OCI-M1 (cell line): ENCODE measurements at regions not wholly inside any gene's neighbourhood (a gene's known extent, or its start where the extent isn't known, plus 50 kb on each side); places are given as distances from the start of the nearest gene placed in this dataset.
"Not testable (repeated sequence)": the region's sequence is repeated elsewhere in the genome, so short reads cannot be mapped to it uniquely, and the experiment has no call there.

Source experiments
- DNase-seq: peaks from one replicate; lab custom pipeline; 2025; lab: John Stamatoyannopoulos, UW

DNA sequence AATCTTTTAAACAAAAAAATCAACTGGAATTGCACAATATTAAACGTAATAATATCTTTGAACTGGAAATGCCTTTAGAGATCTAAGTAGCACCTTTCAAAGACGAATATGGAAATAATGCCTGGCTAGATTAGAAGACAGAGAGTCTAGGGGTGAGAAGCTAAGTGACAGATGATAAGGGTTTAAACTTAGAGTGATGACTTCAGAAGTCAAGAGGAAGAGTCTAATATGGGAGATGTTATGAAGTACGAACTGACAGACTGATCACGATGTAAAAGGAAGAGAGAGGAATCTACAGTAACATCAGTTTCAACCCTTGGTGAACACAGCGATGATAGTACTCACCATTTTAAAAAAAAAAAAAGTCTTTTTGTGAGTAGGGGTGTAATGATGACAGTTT, 57.9 kb downstream of the HINT1 start:
- no peak for DNase-seq

DNA sequence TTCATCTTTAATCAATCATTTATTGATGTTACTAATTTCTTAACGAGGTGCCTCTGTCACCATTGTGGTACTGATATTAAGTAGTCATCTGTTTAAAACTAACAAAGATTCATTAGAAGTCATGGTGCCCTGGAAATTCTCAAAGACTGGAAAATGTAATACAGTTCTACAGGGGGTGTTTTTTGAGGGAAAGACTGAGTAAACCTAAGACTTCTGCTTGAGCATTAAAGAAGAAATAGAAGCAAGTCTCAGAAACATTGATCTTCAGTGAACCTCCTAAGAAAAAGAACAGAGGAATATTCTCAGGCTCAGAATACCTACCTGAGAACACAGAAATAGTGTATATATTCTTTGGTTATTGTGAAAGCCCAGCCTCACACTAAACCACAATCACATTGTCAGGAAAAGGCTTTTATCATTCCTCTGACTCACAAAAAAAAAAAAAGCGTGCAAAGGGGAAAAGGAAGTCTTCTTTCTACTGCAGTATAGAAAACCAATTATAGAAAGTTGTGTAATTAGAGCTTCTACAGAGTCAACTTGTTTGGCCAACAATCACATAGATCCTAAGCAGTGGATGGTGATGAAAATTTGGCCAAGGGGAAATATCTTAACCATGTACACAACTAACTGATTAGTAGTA, 60.8 kb downstream of the HINT1 start:
- peak; percentile 68 for DNase-seq

DNA sequence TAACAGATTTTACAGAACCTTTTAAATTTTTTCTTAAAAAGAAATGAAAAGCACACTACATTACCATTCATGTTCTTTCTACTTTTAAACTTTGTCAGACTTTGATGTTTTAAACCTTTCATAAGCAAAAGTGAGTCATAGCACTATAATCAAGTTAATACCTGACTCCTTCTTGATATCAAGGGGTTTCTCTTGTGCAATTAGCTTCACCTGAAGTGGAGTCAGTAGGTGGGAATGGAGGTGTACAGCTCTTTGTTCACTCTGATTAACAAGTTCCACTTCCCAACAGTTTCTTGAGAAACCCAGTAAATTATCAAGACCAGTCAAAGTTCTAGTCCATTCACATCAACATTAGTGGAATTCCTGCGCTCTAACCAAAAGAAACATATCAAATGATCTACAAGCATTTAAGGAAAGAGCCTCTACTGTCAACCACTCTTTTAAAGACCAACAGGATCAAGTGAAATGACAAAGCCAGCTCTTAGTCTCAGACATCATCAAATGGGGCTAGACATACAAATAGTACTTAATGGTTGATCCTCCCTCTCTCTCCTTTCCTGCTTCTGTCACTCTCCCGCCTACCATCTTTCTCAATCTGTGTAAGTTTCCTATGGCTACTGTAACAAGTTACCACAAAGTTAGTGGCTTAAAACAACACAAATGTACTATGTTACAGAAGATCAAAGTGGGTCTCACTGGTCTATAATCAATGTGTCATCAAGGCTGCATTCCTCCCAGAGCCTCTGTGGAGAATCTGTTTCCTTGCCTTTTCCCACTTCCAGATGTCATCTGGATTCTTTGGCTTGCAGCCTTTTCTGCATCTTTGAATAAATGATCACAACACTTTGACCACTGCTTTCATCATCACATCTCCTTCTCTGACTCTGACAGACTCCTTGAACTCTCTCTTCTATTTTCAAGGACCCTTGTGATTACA, 68.0 kb downstream of the HINT1 start:
- no peak for DNase-seq

DNA sequence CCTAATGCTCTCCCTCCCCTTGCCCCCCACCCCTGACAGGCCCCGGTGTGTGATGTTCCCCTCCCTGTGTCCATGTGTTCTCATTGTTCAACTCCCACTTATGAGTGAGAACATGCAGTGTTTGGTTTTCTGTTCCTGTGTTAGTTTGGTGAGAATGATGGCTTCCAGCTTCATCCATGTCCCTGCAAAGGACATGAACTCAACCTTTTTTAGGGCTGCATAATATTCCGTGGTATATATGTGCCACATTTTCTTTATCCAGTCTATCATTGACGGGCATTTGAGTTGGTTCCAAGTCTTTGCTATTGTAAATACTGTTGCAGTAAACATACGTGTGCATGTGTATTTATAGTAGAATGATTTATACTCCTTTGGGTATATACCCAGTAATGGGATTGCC, 69.5 kb downstream of the HINT1 start:
- DNase-seq: not testable (repeated sequence)

DNA sequence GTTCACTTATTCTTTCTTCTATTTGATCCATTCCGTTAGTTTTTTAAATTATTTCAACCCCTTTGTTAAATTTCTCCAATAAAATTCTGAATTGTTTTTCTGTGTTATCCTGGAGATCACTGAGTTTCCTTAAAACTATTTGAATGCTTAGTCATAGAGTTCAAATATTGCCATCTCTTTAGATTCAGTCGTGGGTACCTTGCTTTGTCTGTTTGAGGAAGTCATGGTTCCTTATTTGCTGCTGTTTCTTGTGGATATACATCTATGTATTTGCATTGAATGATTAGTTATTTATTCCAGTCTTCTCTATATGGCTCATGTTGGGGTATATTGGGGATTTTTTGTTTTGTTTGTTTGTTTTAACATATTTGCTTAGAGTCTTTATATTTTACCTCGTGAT, 80.6 kb downstream of the HINT1 start:
- DNase-seq: peak; percentile 29

DNA sequence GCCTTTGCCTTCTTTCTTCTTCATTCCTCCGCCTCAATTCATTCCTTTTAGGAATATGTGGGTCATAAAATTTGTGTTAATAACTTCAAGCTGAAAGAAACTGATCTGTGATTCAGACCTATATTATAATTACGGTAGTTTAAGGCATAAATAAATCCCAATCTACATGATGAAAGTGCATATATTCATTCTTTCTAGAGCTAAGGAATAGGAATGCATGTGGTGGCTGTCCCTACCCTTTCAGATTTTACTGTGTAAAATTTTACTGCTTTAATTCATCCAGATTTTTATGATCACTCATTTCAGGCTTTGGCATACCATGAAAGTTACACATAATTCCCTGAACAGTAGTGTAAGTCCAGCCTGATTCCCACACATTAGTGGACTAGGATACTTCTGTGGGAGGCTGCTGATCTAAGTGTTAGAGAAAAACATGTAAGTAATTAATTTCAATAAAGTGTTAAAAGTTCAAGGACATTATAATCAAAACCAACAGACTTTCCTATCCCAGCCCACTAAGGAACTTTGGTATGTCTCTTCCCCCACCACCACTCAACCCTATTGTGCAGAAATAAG, 83.1 kb downstream of the HINT1 start:
- no peak for DNase-seq

DNA sequence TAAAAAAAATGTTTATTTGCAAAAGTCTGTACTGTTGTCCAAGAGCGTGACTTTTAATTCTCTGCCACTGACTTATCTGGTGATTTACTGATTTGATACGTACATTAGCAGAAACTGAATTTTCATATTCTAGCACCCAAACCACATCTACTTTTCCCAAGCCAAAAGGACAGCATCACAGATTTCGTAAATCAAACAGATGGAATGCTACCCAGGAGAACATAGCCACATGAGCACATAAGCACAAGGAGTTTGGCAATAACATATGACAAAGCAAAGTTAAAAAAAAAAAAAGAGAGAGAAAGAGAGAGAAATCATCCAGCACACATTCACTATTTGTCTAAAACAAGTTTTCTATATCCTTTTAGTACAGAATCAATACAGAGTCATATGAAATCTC, 83.7 kb downstream of the HINT1 start:
- no peak for DNase-seq

DNA sequence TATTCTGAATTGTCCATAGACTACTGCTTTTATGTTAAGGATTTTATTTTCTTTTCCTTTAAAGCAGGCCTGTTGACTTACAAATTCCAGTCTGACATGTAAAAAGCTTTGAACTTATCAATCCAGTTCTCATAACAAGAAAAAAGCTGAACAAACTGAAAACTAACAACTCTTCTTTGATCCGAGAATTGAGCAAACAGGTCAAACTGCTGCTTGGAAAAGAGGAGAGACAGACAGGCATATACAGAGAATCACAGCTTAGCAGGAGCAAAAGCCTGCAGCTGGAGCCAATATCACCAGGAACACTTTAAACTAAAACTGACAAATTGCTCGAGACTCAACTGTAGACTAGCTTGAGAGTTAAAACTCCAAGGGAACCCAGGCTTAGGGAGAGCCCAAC, 85.8 kb downstream of the HINT1 start:
- no peak for DNase-seq

DNA sequence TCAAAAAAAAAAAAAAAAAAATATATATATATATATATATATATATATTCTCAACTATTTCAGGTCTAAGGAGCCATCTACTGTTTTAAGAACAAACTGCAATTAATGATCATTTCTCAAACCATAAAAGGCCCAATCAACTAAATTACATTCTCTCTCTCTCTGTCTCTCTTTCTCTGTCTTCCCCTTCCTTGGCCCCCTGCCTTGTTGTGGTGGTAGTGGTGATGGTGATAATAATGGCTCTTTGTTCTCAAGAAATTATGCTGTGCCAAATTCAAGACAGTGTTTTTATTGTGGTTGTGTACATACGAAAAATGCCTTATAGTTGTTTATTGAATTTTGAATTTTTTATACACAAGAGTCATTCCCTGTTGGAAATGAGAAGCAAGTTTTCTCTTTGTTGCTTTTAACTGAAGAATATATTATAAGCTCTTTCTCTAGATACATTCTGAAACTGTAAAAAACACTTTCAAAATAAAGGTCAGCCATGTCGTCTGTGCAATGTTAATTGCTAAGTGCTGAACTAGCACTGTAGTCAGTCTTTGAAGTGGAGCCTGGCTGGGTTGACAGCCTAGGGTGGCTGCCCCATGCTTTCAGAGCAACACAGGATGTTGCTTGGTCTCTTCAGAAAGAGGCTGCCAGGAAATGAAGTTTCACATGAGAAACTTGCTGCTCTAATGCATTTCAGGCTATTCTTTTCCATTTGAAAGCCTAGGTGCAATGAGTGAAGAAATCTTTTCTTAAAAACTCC, 96.0 kb downstream of the HINT1 start:
- DNase-seq: peak; percentile 44

DNA sequence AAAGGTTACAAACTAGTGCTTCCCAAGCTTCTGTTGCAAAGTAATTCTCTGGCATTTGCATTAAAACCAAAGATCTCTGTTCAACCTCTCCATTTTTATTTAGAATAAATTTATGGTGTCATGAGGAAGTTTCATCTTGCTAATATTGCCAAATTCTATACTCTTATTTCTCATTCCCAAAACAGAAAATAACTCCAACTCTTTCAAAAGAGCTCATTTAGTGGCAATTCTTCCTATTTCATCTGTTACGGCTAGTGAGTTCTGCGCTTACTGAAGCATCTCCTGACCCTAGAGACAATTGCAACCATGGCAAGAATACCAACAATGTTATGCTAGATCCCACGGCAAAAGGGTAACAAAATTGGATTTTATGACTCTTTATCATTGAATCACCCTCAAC, 97.0 kb downstream of the HINT1 start:
- peak; percentile 40 for DNase-seq

DNA sequence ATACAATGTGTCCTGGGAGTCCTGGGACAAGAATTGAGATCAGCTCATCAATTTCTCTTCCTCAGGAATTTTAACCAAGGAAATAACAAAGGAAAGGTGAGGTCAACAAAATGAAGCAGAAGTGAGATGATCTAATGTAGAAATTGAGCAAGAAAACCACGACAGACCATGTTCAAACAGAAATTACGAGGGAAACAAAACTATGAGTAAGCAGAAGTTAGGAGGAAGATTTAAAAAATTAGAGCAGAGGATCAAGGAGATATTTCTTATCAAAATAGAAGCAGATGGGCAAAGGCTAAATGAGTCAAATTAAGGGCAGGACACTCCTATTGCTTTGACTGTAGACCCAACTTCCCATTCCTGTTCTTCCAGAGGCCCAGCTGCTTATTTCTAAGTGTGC, 97.4 kb downstream of the HINT1 start:
- peak; percentile 83 for DNase-seq

DNA sequence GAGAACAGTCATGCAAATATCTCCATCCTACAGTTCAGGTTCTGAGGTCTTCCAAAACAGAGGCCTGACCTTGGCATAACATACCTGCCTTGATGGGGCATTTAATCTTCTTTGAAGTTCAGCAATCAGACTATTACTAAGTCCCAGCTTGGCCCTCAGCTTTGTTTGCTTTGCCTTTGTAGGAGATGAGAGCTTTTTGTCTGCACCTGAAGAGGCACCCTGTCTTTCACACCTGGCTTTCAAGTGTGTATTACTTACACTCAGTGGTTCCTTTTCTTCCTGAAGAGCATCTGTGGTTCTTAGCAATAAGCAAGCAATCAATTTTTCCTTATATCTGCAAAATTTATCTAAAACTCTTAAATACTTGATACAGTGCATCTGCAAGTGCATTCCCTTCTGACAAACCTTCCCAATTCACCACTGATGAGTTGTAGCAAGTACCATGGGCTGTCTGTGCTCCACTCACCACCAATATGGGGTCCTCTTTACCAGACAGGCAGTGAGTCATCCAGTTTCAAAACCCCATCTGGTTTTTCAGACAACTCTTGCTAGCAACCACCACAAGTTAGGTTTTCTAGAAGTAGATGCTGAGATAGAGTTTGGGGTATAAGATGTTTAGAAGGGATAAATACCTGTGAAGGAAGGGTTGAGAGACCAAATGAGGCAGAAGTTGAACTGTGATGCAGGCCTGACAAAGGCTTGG, 100.2 kb downstream of the HINT1 start:
- DNase-seq: no peak

DNA sequence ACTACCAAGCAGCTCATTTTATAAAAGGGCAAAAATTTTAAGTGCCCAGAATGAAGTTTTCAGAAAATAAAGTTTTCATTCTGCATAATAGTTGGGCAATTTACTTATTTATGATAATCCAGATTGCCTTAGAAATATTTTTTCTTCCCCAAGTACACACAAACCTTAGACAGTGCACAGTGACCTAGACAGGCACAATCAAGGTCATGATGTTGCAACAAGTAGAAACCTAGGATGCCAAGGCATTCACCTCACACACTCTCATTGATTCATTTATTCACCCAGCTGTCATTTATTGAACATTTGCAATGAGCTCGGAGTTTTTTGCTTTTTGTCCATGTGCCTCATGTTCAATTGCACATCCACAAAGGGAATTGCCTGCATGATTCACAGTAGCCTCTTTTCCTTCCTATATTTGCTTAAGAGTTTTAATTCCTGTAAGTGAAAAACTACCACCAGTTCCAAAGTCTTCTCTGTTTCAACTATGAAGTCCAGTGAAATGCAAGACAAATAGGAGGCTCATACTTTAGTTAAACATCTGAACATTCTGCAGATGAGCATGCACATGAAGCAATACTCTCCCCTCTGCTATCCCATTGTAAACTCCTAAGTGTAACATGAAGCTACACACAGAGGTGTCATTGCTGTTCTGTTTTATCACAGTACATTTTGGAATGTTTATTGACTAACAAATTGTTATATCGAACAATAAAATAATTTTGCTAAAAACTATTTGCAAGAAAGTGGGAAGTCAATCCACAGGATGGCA, 122.9 kb downstream of the HINT1 start:
- DNase-seq: no peak

DNA sequence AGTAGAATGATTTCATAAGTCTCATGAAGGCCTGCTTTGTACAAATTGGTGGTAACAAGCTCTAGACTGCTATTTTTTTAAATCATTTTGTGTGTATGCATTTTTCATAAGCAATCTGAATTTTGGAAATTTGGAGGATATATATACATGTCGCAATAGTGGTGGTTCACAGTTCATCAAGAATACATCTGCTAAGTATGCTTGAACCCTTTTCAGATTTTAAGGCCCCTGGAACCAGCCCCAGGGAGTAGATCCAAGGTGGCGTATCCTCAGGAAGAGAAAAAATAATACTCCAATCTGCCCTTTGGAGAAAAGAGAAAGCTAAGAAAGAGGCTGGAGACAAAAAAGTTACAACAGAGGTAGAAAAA, 141.6 kb downstream of the HINT1 start:
- DNase-seq: no peak

DNA sequence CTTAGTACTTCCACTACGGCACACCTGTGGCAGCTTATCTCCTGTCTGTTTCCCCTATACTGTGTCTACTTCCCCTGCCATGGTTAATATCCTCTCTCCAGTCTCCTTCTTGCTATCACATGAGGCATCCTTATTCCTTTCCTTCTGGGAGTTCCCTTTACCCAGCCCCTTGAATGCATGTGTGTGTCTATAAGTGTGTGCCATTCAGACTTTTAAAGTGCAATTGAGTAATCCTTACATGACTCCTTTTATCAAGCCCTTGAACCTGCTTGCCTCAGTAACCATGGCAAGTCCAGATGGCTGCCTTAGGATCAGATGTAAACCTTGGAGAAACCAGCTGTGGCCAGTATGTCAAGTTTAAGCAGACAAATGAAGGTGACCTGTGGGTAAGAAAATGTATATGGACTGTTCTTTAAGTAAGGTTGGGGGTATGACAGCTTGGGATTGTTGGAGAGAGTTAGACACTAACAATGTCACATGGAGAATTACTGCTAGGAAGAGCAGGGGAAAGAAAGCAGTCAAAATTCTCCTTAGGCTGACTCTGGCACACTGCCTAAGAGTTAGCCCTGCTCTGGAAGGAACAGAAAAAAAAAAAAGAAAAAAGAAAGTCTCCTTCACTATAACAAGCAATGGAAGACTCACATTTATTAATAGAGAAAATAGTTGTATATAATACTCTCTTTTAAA, 142.1 kb downstream of the HINT1 start:
- DNase-seq: peak; percentile 21

DNA sequence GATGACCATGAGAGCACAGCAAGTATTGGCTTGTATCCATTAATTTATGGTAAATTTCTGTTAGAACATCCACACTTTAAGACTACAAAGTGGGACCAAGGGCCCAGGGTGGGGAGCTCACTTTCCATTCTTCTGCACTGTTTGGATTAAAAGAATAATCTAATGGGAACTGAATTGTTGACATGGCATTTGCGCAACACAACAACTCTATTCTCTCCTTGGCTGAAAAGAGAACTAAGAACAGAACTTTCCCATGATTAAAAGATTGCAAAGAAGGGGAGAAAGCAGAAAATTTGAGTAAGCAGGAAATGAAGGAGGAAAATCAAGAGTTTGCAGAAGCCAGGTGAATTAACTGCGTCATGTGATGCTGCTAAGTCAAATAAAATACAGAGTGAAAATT, 143.4 kb downstream of the HINT1 start:
- DNase-seq: no peak

DNA sequence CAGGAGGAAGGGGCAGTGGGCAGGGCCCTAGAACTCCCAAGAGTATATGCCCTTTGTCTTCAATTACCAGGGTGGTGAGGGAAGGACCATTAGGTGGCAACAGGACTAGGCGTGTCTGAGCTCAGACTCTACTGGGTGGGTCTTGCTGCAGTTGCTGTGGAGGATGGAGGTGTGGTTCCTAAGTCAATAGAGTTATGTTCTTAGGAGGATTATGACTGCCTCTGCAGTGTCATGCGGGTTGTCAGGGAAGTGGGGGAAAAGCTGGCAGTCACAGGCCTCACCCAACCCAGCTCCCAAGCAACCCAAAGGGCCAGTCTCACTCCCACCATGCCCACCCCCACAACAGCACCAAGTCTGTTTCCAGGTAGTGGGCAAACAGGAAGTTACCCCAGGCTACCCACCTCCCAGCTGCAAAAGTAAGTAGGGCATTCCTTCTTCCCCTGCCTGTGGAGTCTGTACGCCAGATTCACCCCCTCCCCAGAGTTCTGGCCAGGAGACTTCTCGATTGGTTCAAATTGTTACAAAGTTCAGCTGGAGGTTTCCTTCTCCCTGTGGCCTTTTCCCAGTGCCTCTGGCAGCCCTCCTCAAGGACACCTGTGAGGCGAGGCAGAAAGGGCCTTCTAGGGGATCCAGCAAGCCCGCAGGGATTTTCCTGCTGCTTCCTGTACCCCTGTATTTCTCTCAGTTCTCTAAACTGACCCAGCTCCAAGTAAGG, 145.3 kb downstream of the HINT1 start:
- DNase-seq: no peak

DNA sequence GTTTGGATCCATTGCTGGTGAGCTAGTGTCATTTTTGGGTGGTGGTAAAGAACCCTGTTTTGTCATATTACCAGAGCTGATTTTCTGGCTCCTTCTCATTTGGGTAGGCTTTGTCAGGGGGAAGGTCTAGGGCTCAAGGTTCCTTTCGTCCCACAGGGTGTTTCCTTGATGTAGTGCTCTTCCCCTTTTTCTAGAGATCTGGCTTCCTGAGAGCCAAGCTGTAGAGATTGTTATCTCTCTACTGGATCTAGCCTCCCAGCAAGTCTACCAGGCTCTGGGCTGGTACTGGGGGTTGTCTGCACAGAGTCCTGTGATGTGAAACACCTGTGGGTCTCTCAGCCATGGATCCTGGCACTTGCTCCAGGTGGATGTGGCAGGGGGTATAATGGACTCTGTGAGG, 145.9 kb downstream of the HINT1 start:
- peak; percentile 21 for DNase-seq

DNA sequence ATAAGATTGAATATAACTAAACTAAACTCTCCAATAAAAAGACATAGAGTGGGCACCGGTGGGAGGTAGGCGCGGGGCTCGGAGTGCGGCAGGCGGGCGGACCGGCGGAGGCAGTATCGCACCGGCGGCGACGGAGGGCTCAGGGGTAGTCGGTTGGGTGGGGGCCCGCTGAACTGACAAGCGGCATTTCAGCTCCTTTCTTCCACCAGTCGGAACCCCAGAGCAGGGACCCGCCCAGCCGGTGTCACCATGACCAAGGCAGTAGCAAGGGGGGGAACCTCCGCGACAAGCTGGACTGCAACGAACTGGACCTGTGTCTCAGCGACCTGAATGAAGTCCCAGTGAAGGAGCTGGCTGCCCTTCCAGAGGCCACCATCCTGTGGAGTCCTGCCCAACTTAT, 156.7 kb downstream of the HINT1 start:
- DNase-seq: no peak
